PC-3 (cell line): ENCODE measurements at regions not wholly inside any gene's neighbourhood (a gene's known extent, or its start where the extent isn't known, plus 50 kb on each side); places are given as distances from the start of the nearest gene placed in this dataset.

Experiments
- ATAC-seq: fragments of 200-7000 bp; cut with Tn5 transposase; 2 replicates; pipeline ENCODE4 v1.9.1; 2020; ENCODE audit warnings: mild to moderate bottlenecking, moderate library complexity
- BruUV-seq: library from RNA; stranded (reverse); fragments of 400-500 nt; replicated peaks from 2 replicates; lab custom pipeline; 2021; lab: Mats Ljungman, UMichigan
- CTCF ChIA-PET: fragments of 300-600 bp; sonication (Branson Sonifier 250); formaldehyde crosslinking; loops from one replicate; lab custom pipeline; 2022; ENCODE audit warnings: antibody characterized with exemption; lab: Charles Lee
- POLR2A ChIA-PET: fragments of 300-600 bp; sonication (Branson Sonifier 250); formaldehyde crosslinking; loops from one replicate; lab custom pipeline; 2022; ENCODE audit warnings: antibody characterized with exemption; ENCODE audit not compliant: unreplicated experiment; lab: Charles Lee
- DNase-seq: peaks from one replicate; pipeline ENCODE4 v3.0.0-alpha.2; 2015
- H2AFZ ChIP-seq: fragments of 300-600 bp; sonication (generic); 2 replicates; pipeline ENCODE4 v1.6.0; 2016; ENCODE audit warnings: antibody characterized with exemption, low read length
- H3F3A ChIP-seq: fragments of 300-600 bp; sonication (generic); one replicate; pipeline ENCODE4 v1.6.0; 2017; ENCODE audit warnings: antibody characterized with exemption, low read length, control low read depth, mild to moderate bottlenecking; ENCODE audit not compliant: unreplicated experiment
- H3K27ac ChIP-seq: fragments of 300-600 bp; sonication (generic); 2 replicates; pipeline ENCODE4 v1.5.1; 2016; ENCODE audit warnings: mild to moderate bottlenecking, low read length
- H3K27me3 ChIP-seq: fragments of 300-600 bp; sonication (generic); 2 replicates; pipeline ENCODE4 v1.6.1; 2016; ENCODE audit warnings: low read length, mixed read lengths
- H3K36me3 ChIP-seq: fragments of 300-600 bp; sonication (generic); 2 replicates; pipeline ENCODE4 v1.6.1; 2016; ENCODE audit warnings: low read depth, mixed run types, low read length, mixed read lengths
- H3K4me1 ChIP-seq: fragments of 300-600 bp; sonication (generic); 2 replicates; pipeline ENCODE4 v1.5.1; 2016; ENCODE audit warnings: low read length; ENCODE audit not compliant: insufficient read depth
- H3K4me2 ChIP-seq: fragments of 300-600 bp; sonication (generic); 2 replicates; pipeline ENCODE4 v1.6.0; 2016; ENCODE audit warnings: low read length
- H3K4me3 ChIP-seq: fragments of 300-600 bp; sonication (generic); 2 replicates; pipeline ENCODE4 v1.5.1; 2016; ENCODE audit warnings: mild to moderate bottlenecking, low read length, mixed read lengths
- H3K79me2 ChIP-seq: fragments of 300-600 bp; sonication (generic); 2 replicates; pipeline ENCODE4 v1.6.1; 2017; ENCODE audit warnings: low read length, mixed read lengths
- H3K9ac ChIP-seq: fragments of 300-600 bp; sonication (generic); 2 replicates; pipeline ENCODE4 v1.6.0; 2016; ENCODE audit warnings: mild to moderate bottlenecking, low read length
- H3K9me2 ChIP-seq: fragments of 300-600 bp; sonication (generic); replicated peaks from 2 replicates; pipeline ENCODE4 v1.6.1; 2016; ENCODE audit warnings: mixed run types, low read length, mixed read lengths
- H3K9me3 ChIP-seq: fragments of 300-600 bp; sonication (generic); 2 replicates; pipeline ENCODE4 v1.6.1; 2016; ENCODE audit warnings: low read length, mixed read lengths
- H4K20me1 ChIP-seq: fragments of 300-600 bp; sonication (generic); 2 replicates; pipeline ENCODE4 v1.6.1; 2016; ENCODE audit warnings: low read length, mixed read lengths
- CTCF ChIP-seq: fragments of 300-600 bp; sonication (generic); conservative IDR thresholded peaks from 2 replicates; pipeline ENCODE4 v1.5.1; 2017; ENCODE audit warnings: antibody characterized with exemption, low read depth, mild to moderate bottlenecking, low read length
- EZH2 ChIP-seq: fragments of 300-600 bp; sonication (generic); IDR thresholded peaks from one replicate; pipeline ENCODE4 v1.6.1; 2017; ENCODE audit warnings: antibody characterized with exemption, mild to moderate bottlenecking, low read length; ENCODE audit not compliant: unreplicated experiment
- EZH2phosphoT487 ChIP-seq: fragments of 300-600 bp; sonication (generic); IDR thresholded peaks from 2 replicates; pipeline ENCODE4 v1.6.1; 2018; ENCODE audit warnings: mild to moderate bottlenecking, antibody characterized with exemption, low read length, borderline replicate concordance
- intact Hi-C: fragments of 100-400 bp; cut with micrococcal nuclease; formaldehyde crosslinking; loops from 2 replicates; pipeline ENCODE4 v1.9.0; 2023

GRCh38 chr1:198472997-198473396, 67.5 kb downstream of the ATP6V1G3 start:
- Histone ChIP-seq H3K27ac (no peak overlapping the region), H3K27me3 (no peaks in the 10 kb centered on the region), H3K9me2 (no peaks in the 10 kb centered on the region), H3K4me1 (peaks cover under 1% of the 10 kb centered on the region; the same call in 1 of the 2 replicates), H3F3A (no peaks in the 10 kb centered on the region), H3K4me3 (no peak overlapping the region), H3K36me3 (no peaks in the 10 kb centered on the region), H3K9me3 (no peaks in the 10 kb centered on the region), H3K4me2 (no peak overlapping the region), H4K20me1 (no peaks in the 10 kb centered on the region), H3K9ac (no peak overlapping the region), H3K79me2 (no peaks in the 10 kb centered on the region), H2AFZ (no peak overlapping the region)
- ChIA-PET CTCF (no interaction called here), POLR2A (no interaction called here)
- ATAC-seq (no peak), DNase-seq (no peak)
- TF ChIP-seq EZH2phosphoT487, result no peak
- intact Hi-C loops, result no loop called here
- no TSS peak for BruUV-seq

GRCh38 chr1:198472119-198472518, 68.4 kb downstream of the ATP6V1G3 start:
- POLR2A ChIA-PET, result no interaction called here
- intact Hi-C loops, result no loop called here

GRCh38 chr1:198467907-198468306, 72.6 kb downstream of the ATP6V1G3 start:
- H3K9ac ChIP-seq, result no peak overlapping the region
- POLR2A ChIA-PET, result interaction anchor here (0.6 kb wide), 1 partner anchor 218 kb away, joined by 5 read pairs; no protein-coding TSS in a partner anchor
- DNase-seq, result no peak
- H3K36me3 ChIP-seq, result no peaks in the 10 kb centered on the region
- intact Hi-C loops, result loop anchor here (5.0 to 10.0 kb wide), 5 partner anchors 133 to 943 kb away; partner anchors contain the start of gene NEK7
- no peaks in the 10 kb centered on the region for H3K79me2 ChIP-seq
- no peaks in the 10 kb centered on the region for H3K9me3 ChIP-seq
- no peak for TF ChIP-seq EZH2phosphoT487
- no peak for TF ChIP-seq CTCF
- TF ChIP-seq EZH2, result no peak
- peaks cover 19% of the 10 kb centered on the region for H3K4me1 ChIP-seq
- H4K20me1 ChIP-seq, result no peaks in the 10 kb centered on the region
- H3K9me2 ChIP-seq, result no peaks in the 10 kb centered on the region
- H3K4me3 ChIP-seq, result no peak overlapping the region
- no TSS peak for BruUV-seq
- H2AFZ ChIP-seq, result 0 out of 2 replicates have a peak overlapping the region, but pooled peaks have one; percentile 26
- no peaks in the 10 kb centered on the region for H3F3A ChIP-seq
- H3K27ac ChIP-seq, result no peak overlapping the region
- CTCF ChIA-PET, result interaction anchor here (0.7 kb wide), 1 partner anchor 218 kb away, joined by 3 read pairs; no protein-coding TSS in a partner anchor
- no peak overlapping the region for H3K4me2 ChIP-seq
- no peak for ATAC-seq
- no peaks in the 10 kb centered on the region for H3K27me3 ChIP-seq

More at GRCh38 chr1:198472119-198472518, 68.4 kb downstream of the ATP6V1G3 start:
- H3K4me3 ChIP-seq, result no peak overlapping the region
- no peaks in the 10 kb centered on the region for H3K79me2 ChIP-seq
- peaks cover 9% of the 10 kb centered on the region; the same call in 1 of the 2 replicates for H3K4me1 ChIP-seq
- no peak overlapping the region for H2AFZ ChIP-seq
- ATAC-seq (no peak), DNase-seq (no peak)
- no peaks in the 10 kb centered on the region for H3K9me3 ChIP-seq
- H3K9me2 ChIP-seq, result no peaks in the 10 kb centered on the region
- CTCF ChIA-PET, result no interaction called here
- BruUV-seq, result no TSS peak
- H4K20me1 ChIP-seq, result no peaks in the 10 kb centered on the region
- no peak overlapping the region for H3K9ac ChIP-seq
- TF ChIP-seq EZH2 (no peak), CTCF (no peak), EZH2phosphoT487 (no peak)
- no peaks in the 10 kb centered on the region for H3K36me3 ChIP-seq
- no peak overlapping the region for H3K4me2 ChIP-seq
- no peaks in the 10 kb centered on the region for H3K27me3 ChIP-seq
- no peak overlapping the region for H3K27ac ChIP-seq
- no peaks in the 10 kb centered on the region for H3F3A ChIP-seq
